ENCODE measurements at regions not wholly inside any gene's neighbourhood (a gene's known extent, or its start where the extent isn't known, plus 50 kb on each side); places are given as distances from the start of the nearest gene placed in this dataset.

- in situ Hi-C loops (cut with HindIII; ENCODE audit: low pct_ligation_motif_present, low pct_unique_long_range_greater_than_20kb, low sequenced_read_pairs), result no loop called here
Observed at GRCh38 chr15:73803806-73804205, 50.7 kb upstream of the INSYN1 start.

DNA sequence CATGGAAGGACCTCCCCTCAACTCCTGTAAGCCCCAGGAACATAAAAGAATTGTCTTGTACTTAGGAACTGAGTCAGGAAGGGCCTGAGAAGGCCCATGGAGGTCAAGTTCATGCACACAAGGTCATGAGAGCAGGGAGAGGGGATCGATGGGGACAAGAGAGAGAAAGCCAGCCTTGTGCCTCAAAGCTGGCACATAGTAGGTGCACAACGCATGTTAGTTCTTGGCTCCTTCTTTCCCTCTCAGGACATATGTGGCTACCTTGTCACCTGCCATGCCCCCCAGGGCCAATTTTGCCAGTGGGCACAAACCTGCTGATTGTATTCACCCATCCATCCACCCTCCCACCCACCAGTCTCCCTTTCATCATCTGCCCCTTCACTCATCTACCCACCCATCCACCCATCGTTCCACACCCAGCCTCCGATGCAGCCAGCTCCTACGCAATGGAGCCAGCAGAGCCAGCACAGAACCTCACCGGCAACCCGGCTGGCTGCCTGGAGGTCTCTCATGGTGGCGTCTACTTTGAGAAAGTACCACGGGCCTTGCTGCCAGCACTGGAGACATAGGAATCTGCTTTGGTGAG is 52.4 kb upstream of the INSYN1 start:
- in situ Hi-C loops (cut with HindIII; ENCODE audit: low pct_ligation_motif_present, low pct_unique_long_range_greater_than_20kb, low sequenced_read_pairs), result no loop called here
- DNase-seq, result no peak

More at GRCh38 chr15:73803806-73804205, 50.7 kb upstream of the INSYN1 start:
- DNase-seq, result no peak

DNA sequence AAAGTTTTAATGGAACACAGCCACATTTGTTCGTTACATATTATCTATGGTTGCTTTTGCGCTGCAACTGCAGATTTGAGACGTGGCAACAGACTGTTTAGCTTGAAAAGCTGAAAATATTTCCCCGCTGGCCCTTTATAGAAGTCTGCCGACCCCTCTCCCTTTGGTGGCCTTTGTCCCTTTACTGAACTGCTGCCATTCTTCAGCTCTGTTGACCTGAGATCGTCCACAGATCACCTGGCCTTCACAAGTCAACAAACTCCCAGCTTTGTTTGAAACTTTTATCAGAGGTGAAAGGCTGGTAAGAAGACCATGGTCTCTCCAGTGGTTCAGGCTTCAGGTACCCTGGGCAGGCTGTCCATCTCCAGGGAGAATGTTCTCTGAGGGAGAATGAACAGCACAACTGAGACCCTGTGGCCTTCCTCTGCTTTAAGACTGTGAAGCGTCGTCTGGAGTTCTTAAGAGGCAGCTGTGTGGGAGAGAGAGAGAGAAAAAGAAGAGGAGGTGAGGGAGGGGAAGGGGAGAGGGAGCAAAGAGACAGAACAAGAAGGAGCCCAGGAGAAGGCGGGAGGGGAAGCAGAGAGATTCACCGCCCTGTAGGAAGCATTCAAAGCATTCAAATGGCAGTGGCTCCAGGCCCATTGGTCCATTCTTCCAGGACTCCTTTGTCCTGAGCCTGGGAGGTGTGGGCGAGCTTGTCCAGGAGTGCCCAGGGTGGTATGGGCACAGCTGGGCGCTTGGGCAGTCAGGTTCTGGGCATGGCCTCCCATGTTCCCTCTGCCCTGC is 53.7 kb upstream of the INSYN1 start:
- DNase-seq, result no peak
- in situ Hi-C loops (cut with HindIII; ENCODE audit: low pct_ligation_motif_present, low pct_unique_long_range_greater_than_20kb, low sequenced_read_pairs), result no loop called here

DNA sequence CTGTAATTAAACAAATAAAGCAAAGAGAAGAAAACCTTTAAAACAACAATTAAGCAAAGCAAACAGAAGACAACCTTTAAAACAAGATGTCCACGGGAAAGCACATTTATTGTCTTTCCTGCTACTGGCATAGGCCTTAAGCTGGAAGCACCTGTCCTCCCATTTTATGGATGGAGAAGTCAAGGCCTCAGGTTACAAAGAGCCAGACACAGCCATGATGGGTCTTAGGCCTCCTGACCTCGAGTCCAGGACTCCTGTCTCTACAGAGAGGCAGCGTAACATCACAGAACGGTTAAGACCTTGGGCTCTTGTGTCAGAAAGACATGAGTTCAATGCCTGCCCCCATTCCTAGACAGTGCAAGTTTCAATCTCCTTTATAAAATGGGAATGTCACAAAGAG is 54.7 kb upstream of the INSYN1 start:
- in situ Hi-C loops (cut with HindIII; ENCODE audit: low pct_ligation_motif_present, low pct_unique_long_range_greater_than_20kb, low sequenced_read_pairs), result no loop called here
- no peak for DNase-seq

DNA sequence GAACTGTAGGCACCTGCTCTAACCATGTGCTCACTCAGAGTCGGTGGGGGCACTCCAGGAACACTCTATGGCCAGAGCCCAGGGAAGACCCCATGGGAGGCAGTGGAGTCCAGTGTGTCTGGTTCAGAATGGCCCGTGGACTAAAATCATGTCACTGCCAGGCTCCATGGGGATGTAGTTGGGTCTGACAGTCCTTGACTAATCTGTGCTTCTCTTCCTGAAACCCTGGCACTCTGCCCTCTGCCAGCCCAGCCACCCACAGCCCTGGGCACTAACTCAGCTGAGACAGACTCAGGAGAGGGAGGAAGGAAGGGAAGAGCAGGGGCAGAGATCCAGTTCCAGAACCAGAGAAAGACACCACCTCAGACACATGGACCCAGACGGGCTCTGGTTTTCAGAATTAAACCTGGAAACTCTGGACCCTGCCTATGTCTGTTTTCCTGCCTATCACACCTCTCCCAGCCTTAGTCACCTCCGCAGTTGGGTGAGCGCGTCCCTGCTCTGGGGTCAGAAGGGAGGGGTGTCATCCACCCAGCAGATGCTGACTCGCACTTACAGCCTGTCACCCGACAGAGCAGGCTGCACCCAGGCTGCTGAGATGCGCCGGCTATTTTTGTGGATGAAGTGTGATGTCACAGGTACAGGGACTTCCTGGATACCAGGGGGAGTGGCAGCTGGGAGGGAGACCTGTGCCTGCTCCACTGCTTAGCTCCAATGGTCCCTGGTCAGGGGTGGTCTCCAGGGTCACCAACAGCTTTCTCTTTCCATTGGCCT is 56.8 kb upstream of the INSYN1 start:
- no peak for DNase-seq
- in situ Hi-C loops (cut with HindIII; ENCODE audit: low pct_ligation_motif_present, low pct_unique_long_range_greater_than_20kb, low sequenced_read_pairs), result no loop called here

- in situ Hi-C loops (cut with HindIII; ENCODE audit: low pct_ligation_motif_present, low pct_unique_long_range_greater_than_20kb, low sequenced_read_pairs), result no loop called here
- no peak for DNase-seq
Observed at GRCh38 chr15:73812806-73813465, 59.8 kb upstream of the INSYN1 start.

DNA sequence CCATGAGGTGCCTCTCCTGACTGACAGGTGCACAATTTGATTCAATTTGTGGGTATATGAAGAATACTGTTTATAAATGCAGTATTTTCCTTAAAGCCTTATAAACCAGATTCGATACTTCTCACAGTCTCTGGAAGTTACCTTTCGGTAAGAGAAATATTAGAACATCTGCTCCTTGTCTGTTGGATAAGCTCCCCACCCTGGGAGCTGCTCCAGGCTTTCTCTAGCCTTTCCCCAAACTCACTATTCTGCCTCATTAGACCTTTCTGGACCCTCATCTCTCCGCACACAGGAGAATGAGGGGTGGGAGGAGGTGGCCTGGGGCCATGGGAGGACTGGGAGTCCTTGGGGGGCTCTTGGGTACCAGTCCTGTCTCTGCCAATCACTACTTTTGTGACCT is 59.8 kb upstream of the TBC1D21 start:
- in situ Hi-C loops (cut with HindIII; ENCODE audit: low pct_ligation_motif_present, low pct_unique_long_range_greater_than_20kb, low sequenced_read_pairs), result no loop called here
- DNase-seq, result no peak

- no peak for DNase-seq
- in situ Hi-C loops (cut with HindIII; ENCODE audit: low pct_ligation_motif_present, low pct_unique_long_range_greater_than_20kb, low sequenced_read_pairs), result no loop called here
Observed at GRCh38 chr15:73818308-73818985, 54.9 kb upstream of the TBC1D21 start.

DNA sequence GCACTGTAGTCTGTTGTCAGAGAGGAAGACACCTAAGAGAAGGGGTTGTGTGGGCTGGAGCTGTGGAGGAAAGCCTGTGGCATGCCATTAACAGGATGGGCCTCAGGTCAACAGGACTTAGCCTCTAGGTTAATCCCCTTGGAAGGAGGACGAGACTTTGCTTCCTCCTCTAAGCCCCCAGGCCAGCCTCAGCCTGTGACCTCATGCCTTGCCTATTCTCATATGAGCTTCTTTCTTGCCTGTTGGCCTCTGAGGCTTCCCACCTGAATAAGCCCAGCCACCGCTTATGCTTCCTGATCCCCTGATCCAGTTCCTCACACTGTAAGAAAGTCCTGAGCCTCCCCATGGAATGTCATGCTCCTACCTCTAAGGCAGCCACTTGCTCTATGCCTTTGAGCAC is 52.2 kb upstream of the TBC1D21 start:
- in situ Hi-C loops (cut with HindIII; ENCODE audit: low pct_ligation_motif_present, low pct_unique_long_range_greater_than_20kb, low sequenced_read_pairs), result no loop called here
- DNase-seq, result no peak

- peak; percentile 17 for DNase-seq
- in situ Hi-C loops (cut with HindIII; ENCODE audit: low pct_ligation_motif_present, low pct_unique_long_range_greater_than_20kb, low sequenced_read_pairs), result no loop called here
Observed at GRCh38 chr15:73822998-73823397, 50.4 kb upstream of the TBC1D21 start.
